ENCODE measurements at regions not wholly inside any gene's neighbourhood (a gene's known extent, or its start where the extent isn't known, plus 50 kb on each side); places are given as distances from the start of the nearest gene placed in this dataset.

GRCh38 chr4:189083769-189084168 is 856.9 kb upstream of the FRG1 start:
- Histone ChIP-seq H3K9me3 (ENCODE audit: control insufficient read depth, insufficient read depth, low read depth, low read length) (no peaks in the 10 kb centered on the region), H3K4me3 (ENCODE audit: low read depth, low read length) (no peak overlapping the region), H3K36me3 (ENCODE audit: control insufficient read depth in 2 of 2, insufficient read depth in 1 of 2, low read length in 2 of 2) (no peaks in the 10 kb centered on the region), H3K27ac (ENCODE audit: extremely low read depth, low read depth, low read length) (no peak overlapping the region), H3K4me1 (ENCODE audit: control insufficient read depth, insufficient read depth, low read length) (no peaks in the 10 kb centered on the region)
- TF ChIP-seq KLF16 (tag by site-specific recombination; IDR thresholded peaks at IDR 0.05) (no peak), ZNF394 (tag by site-specific recombination; IDR thresholded peaks at IDR 0.05; ENCODE audit: borderline replicate concordance) (no peak), ZBTB26 (tag by site-specific recombination; optimal IDR thresholded peaks at IDR 0.05) (no peak), ZNF157 (tag by site-specific recombination; IDR thresholded peaks at IDR 0.05) (no peak)
- CTCF ChIA-PET, result interaction anchor here (0.7 to 1.1 kb wide), 2 partner anchors 27 to 676 kb away, joined by 3 read pairs; no protein-coding TSS in a partner anchor
- POLR2A ChIA-PET, result no interaction called here

GRCh38 chr4:189084671-189085070 is 856.0 kb upstream of the FRG1 start:
- Histone ChIP-seq H3K4me1 (ENCODE audit: control insufficient read depth, insufficient read depth, low read length) (no peaks in the 10 kb centered on the region), H3K4me3 (ENCODE audit: low read depth, low read length) (no peak overlapping the region), H3K27ac (ENCODE audit: extremely low read depth, low read depth, low read length) (no peak overlapping the region), H3K9me3 (ENCODE audit: control insufficient read depth, insufficient read depth, low read depth, low read length) (no peaks in the 10 kb centered on the region), H3K36me3 (ENCODE audit: control insufficient read depth in 2 of 2, insufficient read depth in 1 of 2, low read length in 2 of 2) (no peaks in the 10 kb centered on the region)
- CTCF ChIA-PET, result interaction anchor here (0.7 to 1.1 kb wide), 2 partner anchors 19 to 28 kb away, joined by 3 read pairs; no protein-coding TSS in a partner anchor
- TF ChIP-seq KLF17 (tag by site-specific recombination; IDR thresholded peaks at IDR 0.05) (no peak), ZNF658 (tag by site-specific recombination; IDR thresholded peaks at IDR 0.05) (no peak), ZNF518A (tag by site-specific recombination; conservative IDR thresholded peaks at IDR 0.05; ENCODE audit: low read depth) (no peak), ZNF24 (tag by site-specific recombination; IDR thresholded peaks at IDR 0.05) (no peak), ZNF837 (tag by site-specific recombination; IDR thresholded peaks at IDR 0.05) (no peak)
- POLR2A ChIA-PET, result no interaction called here

GRCh38 chr4:189087971-189088370 is 852.7 kb upstream of the FRG1 start:
- no peaks in the 10 kb centered on the region for H3K9me3 ChIP-seq (ENCODE audit: control insufficient read depth, insufficient read depth, low read depth, low read length)
- H3K4me3 ChIP-seq (ENCODE audit: low read depth, low read length), result no peak overlapping the region
- ChIA-PET POLR2A (no interaction called here), CTCF (no interaction called here)
- no peak for TF ChIP-seq ZFP69B (tag by site-specific recombination; IDR thresholded peaks at IDR 0.05)
- TF ChIP-seq REPIN1 (tag by site-specific recombination; IDR thresholded peaks at IDR 0.05; ENCODE audit: low read depth), result no peak
- no peak for TF ChIP-seq ZNF112 (tag by site-specific recombination; IDR thresholded peaks at IDR 0.05)
- no peak for TF ChIP-seq ZNF202 (tag by site-specific recombination; IDR thresholded peaks at IDR 0.05; ENCODE audit: borderline replicate concordance)
- TF ChIP-seq ZNF280C (tag by site-specific recombination; IDR thresholded peaks at IDR 0.05), result no peak
- TF ChIP-seq ZNF521 (tag by site-specific recombination; IDR thresholded peaks at IDR 0.05), result no peak
- no peak for TF ChIP-seq ZNF626 (tag by site-specific recombination; IDR thresholded peaks at IDR 0.05)
- no peak for TF ChIP-seq ZNF621 (tag by site-specific recombination; IDR thresholded peaks at IDR 0.05)
- no peaks in the 10 kb centered on the region for H3K36me3 ChIP-seq (ENCODE audit: control insufficient read depth in 2 of 2, insufficient read depth in 1 of 2, low read length in 2 of 2)
- H3K4me1 ChIP-seq (ENCODE audit: control insufficient read depth, insufficient read depth, low read length), result no peaks in the 10 kb centered on the region
- H3K27ac ChIP-seq (ENCODE audit: extremely low read depth, low read depth, low read length), result no peak overlapping the region
